H4 (cell line): ENCODE measurements at regions not wholly inside any gene's neighbourhood (a gene's known extent, or its start where the extent isn't known, plus 50 kb on each side); places are given as distances from the start of the nearest gene placed in this dataset.
"Not testable (repeated sequence)": the region's sequence is repeated elsewhere in the genome, so short reads cannot be mapped to it uniquely, and the experiment has no call there.

ENCODE experiments used
- DNase-seq: peaks from one replicate; pipeline ENCODE4 v3.0.0-alpha.2; 2015; ENCODE audit warnings: low spot score

DNA sequence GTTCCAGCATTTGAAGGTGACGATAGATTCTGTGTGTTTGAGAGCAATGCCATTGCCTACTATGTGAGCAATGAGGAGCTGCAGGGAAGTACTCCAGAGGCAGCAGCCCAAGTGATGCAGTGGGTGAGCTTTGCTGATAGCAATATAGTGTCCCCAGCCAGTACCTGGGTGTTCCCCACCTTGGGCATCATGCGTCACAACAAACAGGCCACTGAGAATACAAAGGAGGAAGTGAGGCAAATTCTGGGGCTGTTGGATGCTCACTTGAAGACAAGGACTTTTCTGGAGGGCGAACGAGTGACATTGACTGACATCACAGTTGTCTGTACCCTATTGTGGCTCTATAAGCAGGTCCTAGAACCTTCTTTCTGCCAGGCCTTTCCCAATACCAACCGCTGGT, 142.0 kb downstream of the PLS3 start:
- DNase-seq = no peak

DNA sequence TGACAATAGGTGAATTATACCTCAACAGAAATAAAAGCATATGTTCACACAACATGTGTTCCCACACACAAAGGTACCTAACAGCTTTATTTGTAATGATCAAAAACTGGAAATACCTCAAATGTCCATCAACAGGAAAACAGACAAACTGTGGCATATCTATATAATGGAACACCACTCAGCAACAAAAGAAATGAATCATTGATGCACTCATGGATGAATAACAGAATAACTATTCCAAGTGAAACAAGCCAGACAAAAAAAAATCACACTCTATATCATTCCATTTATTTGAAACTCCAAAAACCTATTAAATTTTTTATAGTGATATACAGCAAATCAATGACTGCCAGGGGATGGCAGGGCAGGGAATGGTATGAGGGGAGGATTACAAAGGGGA, 148.1 kb downstream of the PLS3 start:
- DNase-seq = no peak

DNA sequence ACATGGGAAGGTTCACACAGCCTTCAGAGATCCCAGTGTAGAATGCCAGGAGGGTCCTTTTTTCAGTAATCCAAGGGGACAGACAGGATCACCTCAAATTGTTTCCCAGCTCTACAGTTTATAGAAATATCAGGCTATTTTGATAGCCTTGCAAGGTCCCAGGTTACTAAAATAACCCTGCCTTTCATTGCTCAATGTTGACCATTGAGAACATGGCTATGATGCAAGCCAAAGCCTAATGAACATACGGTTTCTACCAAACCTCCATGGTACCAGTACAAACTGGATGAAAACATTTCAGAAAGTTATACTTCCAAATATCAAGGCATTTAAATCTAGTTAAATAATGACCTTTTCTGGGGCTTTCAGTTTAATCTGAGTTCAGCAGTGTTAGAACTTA, 151.5 kb downstream of the PLS3 start:
- no peak for DNase-seq

DNA sequence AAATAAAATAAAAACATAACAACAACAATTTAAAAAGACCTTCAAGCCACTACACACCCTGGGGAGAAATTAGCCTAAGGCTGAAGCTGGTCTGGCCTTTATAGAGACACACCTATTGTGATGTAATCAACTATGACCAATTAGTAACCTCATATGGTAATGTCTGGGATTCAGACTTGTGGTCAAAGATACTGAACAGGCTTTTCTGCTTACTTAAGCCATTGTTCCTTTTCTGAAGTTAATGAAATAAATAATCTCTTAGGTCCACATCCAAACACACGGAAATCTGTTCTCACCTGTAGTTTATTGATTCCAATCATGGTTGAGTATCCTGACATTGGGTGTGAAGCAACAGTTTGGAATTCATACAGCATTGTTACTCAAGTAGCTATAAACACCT, 152.5 kb downstream of the PLS3 start:
- peak; percentile 13 for DNase-seq

DNA sequence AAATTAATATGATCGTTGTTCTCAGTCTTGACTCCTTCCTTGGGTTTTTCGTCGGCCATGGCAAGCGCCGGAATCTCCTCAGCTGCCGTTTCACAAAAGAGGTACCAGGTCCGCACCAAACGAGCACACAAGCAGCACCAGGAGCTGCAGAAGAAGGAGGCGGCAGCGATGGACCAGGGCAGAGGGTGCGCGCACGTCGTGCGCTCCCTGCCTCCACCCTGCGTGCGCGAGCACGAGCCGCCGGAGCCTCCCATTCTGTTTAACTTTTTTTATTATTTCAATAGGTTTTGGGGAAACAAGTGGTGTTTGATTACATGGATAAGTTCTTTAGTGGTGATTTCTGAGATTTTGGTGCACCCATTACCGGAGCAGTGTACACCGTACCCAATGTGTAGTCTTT, 158.2 kb downstream of the PLS3 start:
- DNase-seq = no peak

DNA sequence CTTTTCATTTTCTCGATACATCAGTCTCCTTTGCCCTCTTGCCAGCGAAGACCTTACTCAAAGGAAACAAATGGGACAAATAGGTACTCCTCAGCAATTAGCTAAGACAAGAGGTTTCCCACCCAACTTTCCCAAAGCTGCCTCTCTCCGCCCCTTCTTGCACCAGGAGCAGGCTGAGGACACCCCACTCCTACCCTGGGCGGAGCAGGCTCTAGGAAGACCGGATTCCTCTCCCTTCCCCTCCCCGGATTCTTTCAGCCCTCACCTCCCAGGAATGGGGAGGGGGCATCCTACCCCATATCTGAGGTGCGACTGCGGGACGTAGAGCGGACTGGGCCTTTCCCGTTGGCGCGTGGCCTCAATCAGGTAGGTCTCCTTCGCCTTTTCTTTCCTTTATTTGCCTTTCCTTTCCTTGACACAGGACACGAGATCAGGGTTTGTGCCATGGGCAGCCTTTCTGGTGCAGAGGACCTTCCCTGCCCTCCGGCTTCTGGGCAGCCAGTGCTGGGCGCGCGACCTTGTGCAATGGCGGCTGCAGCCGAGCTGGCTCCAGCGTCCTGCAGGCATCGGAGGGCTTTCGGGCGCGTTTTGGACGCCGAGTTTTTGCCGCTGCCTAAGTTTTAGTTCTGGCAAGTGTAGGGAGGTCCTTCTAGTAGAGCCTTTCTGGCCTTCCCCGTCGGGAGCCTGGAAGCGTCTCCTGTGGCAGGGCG, 161.9 kb downstream of the PLS3 start:
- DNase-seq = not testable (repeated sequence)

DNA sequence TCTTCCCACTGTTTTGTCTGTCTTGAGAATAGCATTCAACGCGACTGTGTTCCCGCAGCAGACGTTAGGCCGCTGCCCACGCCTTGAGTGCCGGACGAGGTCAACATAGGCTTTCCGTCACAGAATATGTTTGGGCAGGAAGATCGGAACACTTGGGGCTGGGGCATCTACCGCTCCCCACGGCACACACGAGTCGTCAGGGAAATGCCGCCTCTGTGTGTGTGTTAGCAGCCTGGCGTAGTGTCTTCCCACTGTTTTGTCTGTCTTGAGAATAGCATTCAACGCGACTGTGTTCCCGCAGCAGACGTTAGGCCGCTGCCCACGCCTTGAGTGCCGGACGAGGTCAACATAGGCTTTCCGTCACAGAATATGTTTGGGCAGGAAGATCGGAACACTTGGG, 164.4 kb downstream of the PLS3 start:
- DNase-seq = not testable (repeated sequence)

DNA sequence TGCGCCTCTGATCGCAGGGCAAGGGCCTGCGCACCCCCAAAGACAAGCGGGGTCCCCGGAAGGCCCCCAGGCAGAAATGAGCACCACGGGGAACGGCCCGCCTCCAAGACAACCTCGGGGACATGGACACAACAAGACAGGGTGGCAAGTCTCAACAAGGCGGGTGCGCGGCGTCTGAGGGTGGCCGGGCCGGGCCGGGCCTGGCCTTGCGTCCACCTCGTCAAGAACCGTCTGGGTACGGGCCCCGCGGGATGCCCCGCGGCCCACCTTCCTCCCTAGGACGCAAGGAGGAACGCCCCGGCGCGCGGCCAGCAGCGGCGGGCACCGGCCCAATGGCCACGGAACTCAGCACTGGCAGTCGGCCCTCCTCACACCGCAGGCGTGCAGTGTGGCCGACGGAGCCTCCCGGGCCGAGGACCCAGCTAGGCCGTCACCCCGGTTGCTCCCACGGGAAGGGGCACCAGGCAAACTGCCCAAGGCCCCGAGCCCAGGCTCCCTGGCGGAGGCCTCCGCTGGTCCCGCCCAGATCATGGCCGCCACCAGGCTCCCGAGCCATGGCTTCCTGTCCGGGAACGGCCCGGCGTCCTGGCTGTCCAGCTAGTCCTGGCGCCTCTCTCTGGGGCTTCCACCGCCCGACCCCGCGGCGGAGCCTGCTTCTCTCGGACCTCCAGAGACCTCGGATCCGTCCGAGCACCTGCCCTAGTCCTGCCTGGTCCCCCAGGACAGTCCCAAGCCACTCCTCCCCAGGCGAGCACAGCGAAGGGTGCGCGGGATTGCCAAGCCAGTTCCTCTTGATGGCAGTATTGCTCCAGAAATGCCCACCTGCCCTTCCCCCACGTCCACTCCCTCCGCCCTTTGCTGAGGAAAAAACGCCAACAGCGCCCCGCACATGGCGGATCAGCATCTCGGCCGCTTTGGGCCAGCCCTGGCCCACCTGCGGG, 167.1 kb downstream of the PLS3 start:
- DNase-seq = not testable (repeated sequence)

DNA sequence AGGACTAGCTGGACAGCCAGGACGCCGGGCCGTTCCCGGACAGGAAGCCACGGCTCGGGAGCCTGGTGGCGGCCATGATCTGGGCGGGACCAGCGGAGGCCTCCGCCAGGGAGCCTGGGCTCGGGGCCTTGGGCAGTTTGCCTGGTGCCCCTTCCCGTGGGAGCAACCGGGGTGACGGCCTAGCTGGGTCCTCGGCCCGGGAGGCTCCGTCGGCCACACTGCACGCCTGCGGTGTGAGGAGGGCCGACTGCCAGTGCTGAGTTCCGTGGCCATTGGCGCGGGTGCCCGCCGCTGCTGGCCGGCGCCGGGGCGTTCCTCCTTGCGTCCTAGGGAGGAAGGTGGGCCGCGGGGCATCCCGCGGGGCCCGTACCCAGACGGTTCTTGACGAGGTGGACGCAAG, 171.6 kb downstream of the PLS3 start:
- not testable (repeated sequence) for DNase-seq

DNA sequence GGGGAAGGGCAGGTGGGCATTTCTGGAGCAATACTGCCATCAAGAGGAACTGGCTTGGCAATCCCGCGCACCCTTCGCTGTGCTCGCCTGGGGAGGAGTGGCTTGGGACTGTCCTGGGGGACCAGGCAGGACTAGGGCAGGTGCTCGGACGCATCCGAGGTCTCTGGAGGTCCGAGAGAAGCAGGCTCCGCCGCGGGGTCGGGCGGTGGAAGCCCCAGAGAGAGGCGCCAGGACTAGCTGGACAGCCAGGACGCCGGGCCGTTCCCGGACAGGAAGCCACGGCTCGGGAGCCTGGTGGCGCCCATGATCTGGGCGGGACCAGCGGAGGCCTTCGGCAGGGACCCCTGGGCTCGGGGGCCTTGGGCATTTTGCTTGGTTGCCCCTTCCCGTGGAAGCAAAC, 174.3 kb downstream of the PLS3 start:
- DNase-seq = not testable (repeated sequence)
